ENCODE measurements at regions not wholly inside any gene's neighbourhood (a gene's known extent, or its start where the extent isn't known, plus 50 kb on each side); places are given as distances from the start of the nearest gene placed in this dataset.

DNA sequence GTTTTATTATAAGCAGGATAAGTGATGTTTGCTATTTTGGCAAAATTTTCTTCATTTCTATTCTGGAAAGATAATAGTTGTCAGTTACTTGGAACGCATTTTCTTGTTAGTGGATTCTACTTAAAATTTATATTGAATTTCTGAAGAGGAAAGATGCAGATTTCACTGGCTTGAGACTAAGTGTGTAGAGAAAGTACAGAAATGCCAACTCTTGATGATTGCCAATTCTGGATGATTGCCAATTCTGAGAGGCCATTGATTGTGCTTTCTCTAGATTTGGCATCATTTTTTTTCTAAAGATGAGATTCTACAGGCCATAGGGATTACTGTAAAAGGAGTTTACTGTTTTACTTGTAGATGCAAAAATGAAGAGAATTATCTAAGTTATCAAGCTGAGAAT, 58.9 kb upstream of the CNTN3 start:
- no peak for DNase-seq

DNA sequence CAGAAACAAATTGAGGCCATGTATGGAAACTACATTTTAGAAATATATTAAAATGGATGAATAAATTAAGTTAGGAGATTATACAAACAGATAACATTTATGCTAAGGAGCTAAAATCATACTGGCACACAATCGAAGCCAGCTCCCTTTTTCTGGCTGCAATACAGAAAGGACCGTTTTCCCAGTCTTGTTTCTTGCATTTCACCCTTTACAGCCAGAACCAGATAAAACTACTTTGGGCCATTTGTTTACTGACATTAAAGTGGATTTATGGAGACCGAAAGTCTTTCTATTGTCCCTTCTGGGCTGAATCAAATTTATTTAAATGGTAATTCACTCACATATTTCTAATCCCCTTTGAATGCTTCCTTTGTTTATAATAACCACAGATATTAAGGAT, 50.1 kb upstream of the CNTN3 start:
- no peak for DNase-seq

Measured in AML-193 (cell line).